ENCODE measurements at regions not wholly inside any gene's neighbourhood (a gene's known extent, or its start where the extent isn't known, plus 50 kb on each side); places are given as distances from the start of the nearest gene placed in this dataset.
"Not testable (repeated sequence)": the region's sequence is repeated elsewhere in the genome, so short reads cannot be mapped to it uniquely, and the experiment has no call there.

DNA sequence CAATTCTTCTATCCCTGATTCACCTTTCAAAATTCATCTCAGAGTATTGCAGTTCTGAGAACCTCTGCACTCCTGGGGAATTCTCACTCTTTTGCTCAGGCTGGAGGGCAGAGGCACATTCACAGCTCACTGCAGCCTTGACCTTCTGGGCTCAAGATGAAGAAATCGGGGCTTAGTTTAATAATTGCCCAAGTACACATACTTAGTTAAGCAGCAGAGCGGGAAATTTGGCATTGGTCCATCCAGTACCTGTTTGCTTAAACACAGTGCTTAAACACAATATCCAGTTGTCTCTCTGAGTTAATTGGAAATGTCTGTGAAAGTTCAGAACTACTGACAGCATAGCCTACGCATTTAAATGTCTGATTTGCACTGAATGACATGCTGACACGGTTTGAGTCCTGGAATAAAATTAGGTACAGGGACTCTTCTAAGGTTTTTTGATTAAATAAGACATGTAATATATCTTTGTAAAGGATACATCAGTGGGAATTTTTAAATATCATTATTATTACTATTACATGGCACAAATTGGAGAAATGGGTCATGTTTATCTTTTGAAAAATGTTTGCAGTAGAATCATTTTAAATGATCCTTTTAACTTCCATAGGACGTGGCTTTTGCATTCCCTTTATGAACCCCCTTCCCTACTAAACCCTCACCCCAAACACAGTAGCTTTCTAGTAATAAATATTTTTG, 337.4 kb downstream of the SRGAP2C start:
- Histone ChIP-seq H3K4ac (ENCODE audit: low read depth in 1 of 2, low read length in 2 of 2) (no peak overlapping the region), H3K23ac (ENCODE audit: low read length in 2 of 2) (no peak overlapping the region), H3K27ac (ENCODE audit: low read length, poor library complexity, severe bottlenecking) (no peak overlapping the region), H3K14ac (ENCODE audit: low read length in 2 of 2) (no peak overlapping the region), H4K91ac (ENCODE audit: low read length) (no peak overlapping the region), H2BK15ac (ENCODE audit: low read depth, poor library complexity, severe bottlenecking) (no peak overlapping the region), H2BK5ac (ENCODE audit: low read depth, low read length, poor library complexity, severe bottlenecking) (no peak overlapping the region), H3K9me3 (ENCODE audit: control insufficient read depth, low read length) (no peaks in the 10 kb centered on the region), H2AK5ac (ENCODE audit: low read length, severe bottlenecking) (no peak overlapping the region), H3K79me1 (replicated peaks; ENCODE audit: low read length, poor library complexity, severe bottlenecking) (no peaks in the 10 kb centered on the region), H2AFZ (ENCODE audit: low read depth, low read length) (no peak overlapping the region), H3K18ac (ENCODE audit: low read depth in 1 of 2, low read length in 2 of 2) (no peak overlapping the region), H3K27me3 (ENCODE audit: control insufficient read depth in 1 of 2, insufficient read depth in 1 of 2, low read length in 2 of 2) (peaks cover 0 to 42% of the 10 kb centered on the region in 2 experiments), H2BK120ac (ENCODE audit: low read depth, low read length) (no peak overlapping the region), H3K4me2 (ENCODE audit: low read length, poor library complexity, severe bottlenecking) (no peak overlapping the region), H3K36me3 (ENCODE audit: control insufficient read depth in 1 of 2, insufficient read depth in 2 of 2, low read depth in 1 of 2, low read length in 2 of 2) (no peaks in the 10 kb centered on the region), H3K9ac (ENCODE audit: low read length) (no peak overlapping the region), H3K4me1 (ENCODE audit: control insufficient read depth, insufficient read depth, low read depth, low read length) (peaks cover 8% of the 10 kb centered on the region), H2BK12ac (ENCODE audit: low read length in 2 of 2) (no peak overlapping the region), H4K8ac (ENCODE audit: low read length) (no peak overlapping the region), H3K4me3 (ENCODE audit: insufficient read depth in 1 of 2, low read depth in 1 of 2, low read length in 2 of 2) (no peak overlapping the region)
- WGBS, result 59% methylated on average over 4 of the region's 5 CpGs
- no peak for DNase-seq

DNA sequence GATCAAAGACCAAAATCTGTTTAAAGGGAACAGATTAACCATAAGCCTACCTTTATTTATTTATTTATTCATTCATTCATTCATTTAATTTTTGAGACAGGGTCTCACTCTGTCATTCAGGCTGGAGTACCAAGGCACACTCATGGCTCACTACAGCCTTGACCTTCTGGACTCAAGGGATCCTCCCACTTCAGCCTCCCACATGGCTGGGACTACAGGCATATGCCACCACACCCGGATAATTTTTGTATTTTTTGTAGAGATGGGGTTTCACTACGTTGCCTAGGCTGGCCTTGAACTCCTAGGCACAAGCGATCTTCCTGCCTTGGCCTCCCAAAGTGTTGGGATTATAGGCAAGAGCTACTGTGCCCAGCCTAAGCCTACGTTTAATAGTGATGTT, 338.3 kb downstream of the SRGAP2C start:
- 93% methylated on average over 3 of the region's 4 CpGs for WGBS
- H3K36me3 ChIP-seq (ENCODE audit: control insufficient read depth in 1 of 2, insufficient read depth in 2 of 2, low read depth in 1 of 2, low read length in 2 of 2); H3K27ac ChIP-seq (ENCODE audit: low read length, poor library complexity, severe bottlenecking); H2AFZ ChIP-seq (ENCODE audit: low read depth, low read length); H3K14ac ChIP-seq (ENCODE audit: low read length in 2 of 2); H2BK15ac ChIP-seq (ENCODE audit: low read depth, poor library complexity, severe bottlenecking); H4K8ac ChIP-seq (ENCODE audit: low read length); H3K18ac ChIP-seq (ENCODE audit: low read depth in 1 of 2, low read length in 2 of 2); H2BK120ac ChIP-seq (ENCODE audit: low read depth, low read length); H3K4me3 ChIP-seq (ENCODE audit: insufficient read depth in 1 of 2, low read depth in 1 of 2, low read length in 2 of 2); H3K9me3 ChIP-seq (ENCODE audit: control insufficient read depth, low read length); H4K91ac ChIP-seq (ENCODE audit: low read length); H3K4ac ChIP-seq (ENCODE audit: low read depth in 1 of 2, low read length in 2 of 2); H3K23ac ChIP-seq (ENCODE audit: low read length in 2 of 2); H3K79me1 ChIP-seq (replicated peaks; ENCODE audit: low read length, poor library complexity, severe bottlenecking); H3K9ac ChIP-seq (ENCODE audit: low read length); DNase-seq; H2BK5ac ChIP-seq (ENCODE audit: low read depth, low read length, poor library complexity, severe bottlenecking); H3K4me2 ChIP-seq (ENCODE audit: low read length, poor library complexity, severe bottlenecking); H3K4me1 ChIP-seq (ENCODE audit: control insufficient read depth, insufficient read depth, low read depth, low read length); H2BK12ac ChIP-seq (ENCODE audit: low read length in 2 of 2); H2AK5ac ChIP-seq (ENCODE audit: low read length, severe bottlenecking): not testable (repeated sequence)
- peaks cover 0 to 37% of the 10 kb centered on the region in 2 experiments for H3K27me3 ChIP-seq (ENCODE audit: control insufficient read depth in 1 of 2, insufficient read depth in 1 of 2, low read length in 2 of 2)

DNA sequence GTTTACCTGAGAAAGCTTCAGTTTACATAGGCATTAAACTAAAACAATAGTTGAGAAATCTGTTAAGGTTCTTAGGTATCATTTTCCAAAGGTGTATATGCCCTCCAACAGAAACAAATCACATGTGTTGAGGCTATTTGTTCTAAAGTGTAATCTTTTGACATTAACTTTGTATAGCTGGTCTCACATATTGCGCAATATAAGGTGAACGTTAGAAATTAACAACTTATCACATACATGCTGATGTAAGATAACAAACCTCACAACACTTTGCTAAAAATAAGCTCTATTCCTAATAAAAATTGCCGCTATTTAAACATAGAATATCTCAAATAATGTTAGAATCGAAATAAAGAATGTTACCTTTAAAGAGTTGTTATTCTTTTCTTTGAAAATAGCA, 340.6 kb downstream of the SRGAP2C start:
- no peak overlapping the region for H4K91ac ChIP-seq (ENCODE audit: low read length)
- H3K4me2 ChIP-seq (ENCODE audit: low read length, poor library complexity, severe bottlenecking), result no peak overlapping the region
- no peak for DNase-seq
- H3K27me3 ChIP-seq (ENCODE audit: control insufficient read depth in 1 of 2, insufficient read depth in 1 of 2, low read length in 2 of 2), result peaks cover 0 to 15% of the 10 kb centered on the region in 2 experiments
- H3K4me3 ChIP-seq (ENCODE audit: insufficient read depth in 1 of 2, low read depth in 1 of 2, low read length in 2 of 2), result no peak overlapping the region
- no peak overlapping the region for H2BK5ac ChIP-seq (ENCODE audit: low read depth, low read length, poor library complexity, severe bottlenecking)
- no peaks in the 10 kb centered on the region for H3K4me1 ChIP-seq (ENCODE audit: control insufficient read depth, insufficient read depth, low read depth, low read length)
- no peaks in the 10 kb centered on the region for H3K9me3 ChIP-seq (ENCODE audit: control insufficient read depth, low read length)
- no peak overlapping the region for H2AK5ac ChIP-seq (ENCODE audit: low read length, severe bottlenecking)
- no peak overlapping the region for H3K14ac ChIP-seq (ENCODE audit: low read length in 2 of 2)
- H2BK120ac ChIP-seq (ENCODE audit: low read depth, low read length), result no peak overlapping the region
- no peak overlapping the region for H3K23ac ChIP-seq (ENCODE audit: low read length in 2 of 2)
- H3K27ac ChIP-seq (ENCODE audit: low read length, poor library complexity, severe bottlenecking), result no peak overlapping the region
- no peak overlapping the region for H3K9ac ChIP-seq (ENCODE audit: low read length)
- no peak overlapping the region for H3K4ac ChIP-seq (ENCODE audit: low read depth in 1 of 2, low read length in 2 of 2)
- H2AFZ ChIP-seq (ENCODE audit: low read depth, low read length), result no peak overlapping the region
- no peak overlapping the region for H4K8ac ChIP-seq (ENCODE audit: low read length)
- H2BK12ac ChIP-seq (ENCODE audit: low read length in 2 of 2), result no peak overlapping the region
- no peaks in the 10 kb centered on the region for H3K36me3 ChIP-seq (ENCODE audit: control insufficient read depth in 1 of 2, insufficient read depth in 2 of 2, low read depth in 1 of 2, low read length in 2 of 2)
- H2BK15ac ChIP-seq (ENCODE audit: low read depth, poor library complexity, severe bottlenecking), result no peak overlapping the region
- no peak overlapping the region for H3K18ac ChIP-seq (ENCODE audit: low read depth in 1 of 2, low read length in 2 of 2)
- WGBS, result 100% methylated on average over 2 of the region's 4 CpGs
- H3K79me1 ChIP-seq (replicated peaks; ENCODE audit: low read length, poor library complexity, severe bottlenecking), result no peaks in the 10 kb centered on the region

- not testable (repeated sequence) for H2AFZ ChIP-seq (ENCODE audit: low read depth, low read length); H2BK120ac ChIP-seq (ENCODE audit: low read depth, low read length); H3K27ac ChIP-seq (ENCODE audit: low read length, poor library complexity, severe bottlenecking); H2BK5ac ChIP-seq (ENCODE audit: low read depth, low read length, poor library complexity, severe bottlenecking); H2BK15ac ChIP-seq (ENCODE audit: low read depth, poor library complexity, severe bottlenecking); H3K23ac ChIP-seq (ENCODE audit: low read length in 2 of 2); H2BK12ac ChIP-seq (ENCODE audit: low read length in 2 of 2); H3K4ac ChIP-seq (ENCODE audit: low read depth in 1 of 2, low read length in 2 of 2); DNase-seq; H3K4me3 ChIP-seq (ENCODE audit: insufficient read depth in 1 of 2, low read depth in 1 of 2, low read length in 2 of 2); H3K27me3 ChIP-seq (ENCODE audit: control insufficient read depth in 1 of 2, insufficient read depth in 1 of 2, low read length in 2 of 2); H3K36me3 ChIP-seq (ENCODE audit: control insufficient read depth in 1 of 2, insufficient read depth in 2 of 2, low read depth in 1 of 2, low read length in 2 of 2); H3K14ac ChIP-seq (ENCODE audit: low read length in 2 of 2); H4K8ac ChIP-seq (ENCODE audit: low read length); H3K9me3 ChIP-seq (ENCODE audit: control insufficient read depth, low read length); H2AK5ac ChIP-seq (ENCODE audit: low read length, severe bottlenecking); H3K4me2 ChIP-seq (ENCODE audit: low read length, poor library complexity, severe bottlenecking); H3K9ac ChIP-seq (ENCODE audit: low read length); H3K4me1 ChIP-seq (ENCODE audit: control insufficient read depth, insufficient read depth, low read depth, low read length); H4K91ac ChIP-seq (ENCODE audit: low read length); H3K79me1 ChIP-seq (replicated peaks; ENCODE audit: low read length, poor library complexity, severe bottlenecking); H3K18ac ChIP-seq (ENCODE audit: low read depth in 1 of 2, low read length in 2 of 2)
These were observed 344.2 kb downstream of the SRGAP2C start for GRCh38 chr1:121528958-121529357.

All from mesenchymal stem cell (in vitro differentiated cells and primary cell).